Astrocyte (in vitro differentiated cells and primary cell): ENCODE measurements at regions not wholly inside any gene's neighbourhood (a gene's known extent, or its start where the extent isn't known, plus 50 kb on each side); places are given as distances from the start of the nearest gene placed in this dataset.

Experiments used
- EZH2 ChIP-seq: IDR thresholded peaks from 2 replicates; pipeline ENCODE4 v1.6.1; 2012; ENCODE audit warnings: mild to moderate bottlenecking, low read length, inconsistent platforms; ENCODE audit not compliant: insufficient read depth
- TF ChIP-seq, protein P1 (sequence below): IDR thresholded peaks from 2 replicates; pipeline ENCODE4 v1.5.1; 2011; ENCODE audit warnings: low read depth, mild to moderate bottlenecking, inconsistent platforms, low read length, moderate library complexity; ENCODE audit not compliant: insufficient read depth

DNA sequence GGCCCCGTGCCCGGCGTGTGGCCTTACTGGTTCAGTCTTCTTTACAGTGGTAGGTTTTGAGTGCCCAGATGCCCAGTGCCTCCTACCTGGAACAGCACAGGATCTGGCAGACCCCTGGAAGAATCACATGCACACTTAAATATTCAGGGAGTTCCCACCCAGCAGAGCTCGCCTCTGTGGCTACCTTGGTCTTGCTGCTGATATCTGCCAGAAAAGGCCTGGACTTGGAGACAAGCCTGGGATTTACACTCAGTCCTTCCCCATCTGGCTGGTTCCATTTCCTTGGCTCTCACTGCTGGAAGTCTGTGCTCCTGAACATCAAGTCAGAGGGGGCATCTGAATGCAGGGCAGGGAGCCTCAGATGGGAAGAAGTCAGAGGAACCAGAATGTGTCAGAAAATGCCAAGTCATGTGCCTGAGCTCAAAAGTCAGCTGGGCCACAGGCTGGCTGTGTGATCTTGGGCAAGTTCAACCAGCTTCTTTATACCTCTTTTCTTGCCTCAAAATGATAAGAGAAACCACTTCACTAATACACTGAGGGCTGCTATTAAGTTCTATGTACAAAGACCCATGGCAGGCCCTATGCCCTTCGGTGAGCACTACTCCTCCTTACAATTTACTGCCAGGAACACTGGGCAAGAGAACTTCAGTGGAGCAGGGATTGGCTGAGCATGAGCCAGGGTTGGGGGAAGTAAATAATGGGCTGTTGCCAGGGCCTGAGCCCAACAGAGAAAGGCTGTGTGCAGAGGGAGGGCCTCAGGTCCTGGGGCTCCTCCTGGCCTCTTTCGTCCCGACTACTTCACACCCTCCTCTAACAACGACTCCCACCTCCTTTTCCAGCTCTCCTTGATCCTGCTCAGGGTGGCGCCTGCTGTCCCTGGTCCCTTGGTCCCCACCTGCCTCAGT, 135.9 kb downstream of the GPCPD1 start:
- TF ChIP-seq, protein P1, sequence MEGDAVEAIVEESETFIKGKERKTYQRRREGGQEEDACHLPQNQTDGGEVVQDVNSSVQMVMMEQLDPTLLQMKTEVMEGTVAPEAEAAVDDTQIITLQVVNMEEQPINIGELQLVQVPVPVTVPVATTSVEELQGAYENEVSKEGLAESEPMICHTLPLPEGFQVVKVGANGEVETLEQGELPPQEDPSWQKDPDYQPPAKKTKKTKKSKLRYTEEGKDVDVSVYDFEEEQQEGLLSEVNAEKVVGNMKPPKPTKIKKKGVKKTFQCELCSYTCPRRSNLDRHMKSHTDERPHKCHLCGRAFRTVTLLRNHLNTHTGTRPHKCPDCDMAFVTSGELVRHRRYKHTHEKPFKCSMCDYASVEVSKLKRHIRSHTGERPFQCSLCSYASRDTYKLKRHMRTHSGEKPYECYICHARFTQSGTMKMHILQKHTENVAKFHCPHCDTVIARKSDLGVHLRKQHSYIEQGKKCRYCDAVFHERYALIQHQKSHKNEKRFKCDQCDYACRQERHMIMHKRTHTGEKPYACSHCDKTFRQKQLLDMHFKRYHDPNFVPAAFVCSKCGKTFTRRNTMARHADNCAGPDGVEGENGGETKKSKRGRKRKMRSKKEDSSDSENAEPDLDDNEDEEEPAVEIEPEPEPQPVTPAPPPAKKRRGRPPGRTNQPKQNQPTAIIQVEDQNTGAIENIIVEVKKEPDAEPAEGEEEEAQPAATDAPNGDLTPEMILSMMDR = no peak
- no peak for TF ChIP-seq EZH2
